ENCODE measurements at regions not wholly inside any gene's neighbourhood (a gene's known extent, or its start where the extent isn't known, plus 50 kb on each side); places are given as distances from the start of the nearest gene placed in this dataset.
"Not testable (repeated sequence)": the region's sequence is repeated elsewhere in the genome, so short reads cannot be mapped to it uniquely, and the experiment has no call there.

DNA sequence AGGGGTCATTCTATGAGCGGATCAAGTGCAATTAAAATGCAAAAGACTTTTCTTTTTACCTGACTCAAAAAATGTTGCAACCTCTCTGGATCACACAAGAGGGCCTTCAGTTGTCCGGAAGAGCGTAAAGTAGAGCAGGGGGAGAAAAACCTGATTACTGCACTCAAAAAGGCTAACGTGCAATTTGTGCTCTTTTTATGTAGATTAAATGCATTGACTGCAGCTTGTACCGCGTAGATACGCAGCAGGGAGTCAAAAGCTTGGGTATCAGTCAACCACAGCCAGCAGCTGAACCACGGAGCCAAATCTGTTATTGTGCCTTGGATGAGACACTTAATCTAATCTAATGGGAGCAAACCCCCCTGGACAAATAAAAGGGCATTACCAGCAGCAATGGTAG is 107.3 kb upstream of the RAI2 start:
- DNase-seq = no peak
- TF ChIP-seq POLR2A (IDR thresholded peaks at IDR 0.05) (no peak), POLR2AphosphoS5 (IDR thresholded peaks at IDR 0.05) (no peak), EP300 (IDR thresholded peaks at IDR 0.05; ENCODE audit: low read depth) (no peak)
- TF ChIP-seq, protein P1, sequence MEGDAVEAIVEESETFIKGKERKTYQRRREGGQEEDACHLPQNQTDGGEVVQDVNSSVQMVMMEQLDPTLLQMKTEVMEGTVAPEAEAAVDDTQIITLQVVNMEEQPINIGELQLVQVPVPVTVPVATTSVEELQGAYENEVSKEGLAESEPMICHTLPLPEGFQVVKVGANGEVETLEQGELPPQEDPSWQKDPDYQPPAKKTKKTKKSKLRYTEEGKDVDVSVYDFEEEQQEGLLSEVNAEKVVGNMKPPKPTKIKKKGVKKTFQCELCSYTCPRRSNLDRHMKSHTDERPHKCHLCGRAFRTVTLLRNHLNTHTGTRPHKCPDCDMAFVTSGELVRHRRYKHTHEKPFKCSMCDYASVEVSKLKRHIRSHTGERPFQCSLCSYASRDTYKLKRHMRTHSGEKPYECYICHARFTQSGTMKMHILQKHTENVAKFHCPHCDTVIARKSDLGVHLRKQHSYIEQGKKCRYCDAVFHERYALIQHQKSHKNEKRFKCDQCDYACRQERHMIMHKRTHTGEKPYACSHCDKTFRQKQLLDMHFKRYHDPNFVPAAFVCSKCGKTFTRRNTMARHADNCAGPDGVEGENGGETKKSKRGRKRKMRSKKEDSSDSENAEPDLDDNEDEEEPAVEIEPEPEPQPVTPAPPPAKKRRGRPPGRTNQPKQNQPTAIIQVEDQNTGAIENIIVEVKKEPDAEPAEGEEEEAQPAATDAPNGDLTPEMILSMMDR (IDR thresholded peaks at IDR 0.05) = no peak
- H3K36me3 ChIP-seq = no peaks in the 10 kb centered on the region
- intact Hi-C loops (cut with DNase I; ENCODE audit: low total_unique reads) (no loop called here), in situ Hi-C loops (cut with MboI; ENCODE audit: low pct_ligation_motif_present in 1 of 4, low pct_unique_long_range_greater_than_20kb in 1 of 4, low sequenced_read_pairs in 3 of 4) (no loop called here)
- 68% methylated on average over 8 of the region's 8 CpGs; no CpG with 5 or more reads in 1 of the 2 donors for WGBS, 2 donors (ENCODE audit: low coverage in 1 of 2)
- H3K4me1 ChIP-seq = no peaks in the 10 kb centered on the region
- no peak overlapping the region for H3K27ac ChIP-seq
- no peaks in the 10 kb centered on the region for H3K9me3 ChIP-seq
- H3K4me3 ChIP-seq = no peak overlapping the region
- no peaks in the 10 kb centered on the region for H3K27me3 ChIP-seq

DNA sequence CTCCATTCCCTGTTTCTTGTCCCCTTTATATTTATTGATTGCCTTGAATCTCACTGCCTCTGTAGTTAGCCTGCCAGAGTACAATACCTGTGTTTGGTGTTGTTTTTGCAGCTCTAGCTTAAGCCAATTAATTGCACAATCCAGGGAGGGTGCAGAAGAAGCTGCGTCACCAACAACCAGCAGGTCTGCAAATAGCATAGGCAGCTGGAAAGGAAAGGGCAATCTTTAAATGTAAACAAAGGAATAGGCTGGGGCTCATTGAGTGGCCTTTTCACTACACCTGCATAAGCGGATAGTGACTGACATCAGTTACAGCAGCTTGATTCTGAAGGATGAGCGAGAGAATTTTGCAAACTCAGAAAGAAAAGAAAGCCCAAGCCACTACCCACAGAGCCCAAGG is 106.8 kb upstream of the RAI2 start:
- intact Hi-C loops (cut with DNase I; ENCODE audit: low total_unique reads) = no loop called here
- TF ChIP-seq POLR2A (IDR thresholded peaks at IDR 0.05) = no peak
- Histone ChIP-seq H3K36me3 (no peaks in the 10 kb centered on the region), H3K4me3 (no peak overlapping the region), H3K4me1 (no peaks in the 10 kb centered on the region), H3K27ac (no peak overlapping the region), H3K9me3 (no peaks in the 10 kb centered on the region), H3K27me3 (no peaks in the 10 kb centered on the region)
- in situ Hi-C loops (cut with MboI; ENCODE audit: low pct_ligation_motif_present in 1 of 4, low pct_unique_long_range_greater_than_20kb in 1 of 4, low sequenced_read_pairs in 3 of 4) = no loop called here
- WGBS, 2 donors (ENCODE audit: low coverage in 1 of 2) = 41% methylated on average over 3 of the region's 3 CpGs; no CpG with 5 or more reads in 1 of the 2 donors
- no peak for DNase-seq

DNA sequence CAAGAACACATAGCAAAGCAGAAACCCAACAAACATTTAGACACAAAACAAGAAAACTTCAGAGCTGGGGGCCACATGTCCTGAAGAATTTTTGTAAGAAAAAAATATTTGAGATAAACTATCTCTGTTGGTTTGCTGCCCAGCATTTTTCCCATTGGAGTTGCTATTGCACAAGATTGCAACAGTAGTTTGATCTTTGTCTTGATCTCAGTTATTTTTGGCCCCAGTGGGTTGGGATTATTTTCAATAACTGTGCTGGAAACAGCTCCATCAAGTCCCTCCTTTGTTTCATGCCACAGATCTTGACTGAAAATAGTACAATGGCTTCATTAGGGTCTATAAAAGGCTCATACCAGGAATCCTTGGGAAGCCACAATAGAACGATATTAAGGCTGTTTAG is 103.8 kb upstream of the RAI2 start:
- H3K9me3 ChIP-seq = no peaks in the 10 kb centered on the region
- in situ Hi-C loops (cut with MboI; ENCODE audit: low pct_ligation_motif_present in 1 of 4, low pct_unique_long_range_greater_than_20kb in 1 of 4, low sequenced_read_pairs in 3 of 4) = no loop called here
- H3K4me1 ChIP-seq = no peaks in the 10 kb centered on the region
- H3K36me3 ChIP-seq = no peaks in the 10 kb centered on the region
- TF ChIP-seq, protein P1 (IDR thresholded peaks at IDR 0.05) = no peak
- no peak for TF ChIP-seq POLR2AphosphoS5 (IDR thresholded peaks at IDR 0.05)
- no peak for TF ChIP-seq EP300 (IDR thresholded peaks at IDR 0.05; ENCODE audit: low read depth)
- no peak for TF ChIP-seq POLR2A (IDR thresholded peaks at IDR 0.05)
- intact Hi-C loops (cut with DNase I; ENCODE audit: low total_unique reads) = no loop called here
- H3K27me3 ChIP-seq = no peaks in the 10 kb centered on the region
- WGBS, 2 donors (ENCODE audit: low coverage in 1 of 2) = 38% methylated on average over 1 of the region's 1 CpG; no CpG with 5 or more reads in 1 of the 2 donors
- DNase-seq = no peak
- H3K27ac ChIP-seq = no peak overlapping the region
- H3K4me3 ChIP-seq = no peak overlapping the region

DNA sequence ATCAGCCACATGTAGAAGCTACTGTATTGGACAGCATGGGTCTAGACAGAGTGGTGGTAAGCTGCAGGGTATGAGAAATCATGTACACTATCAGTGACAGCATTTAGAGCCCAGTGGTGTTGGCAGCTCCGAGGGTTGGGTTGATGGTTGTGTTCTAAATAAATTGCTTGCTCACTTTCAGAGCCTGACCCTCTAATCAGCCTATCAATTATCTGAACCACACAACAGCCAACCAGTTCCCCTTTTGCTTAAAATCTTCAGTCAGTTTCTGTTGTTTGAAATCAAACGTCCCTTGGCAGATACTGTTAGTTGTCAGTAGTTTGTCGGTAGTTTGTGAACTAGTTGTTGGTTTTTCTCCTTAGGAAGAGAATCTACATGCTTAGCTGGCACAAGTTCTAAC is 99.8 kb upstream of the RAI2 start:
- intact Hi-C loops (cut with DNase I; ENCODE audit: low total_unique reads) = no loop called here
- DNase-seq = no peak
- in situ Hi-C loops (cut with MboI; ENCODE audit: low pct_ligation_motif_present in 1 of 4, low pct_unique_long_range_greater_than_20kb in 1 of 4, low sequenced_read_pairs in 3 of 4) = no loop called here
- Histone ChIP-seq H3K36me3 (no peaks in the 10 kb centered on the region), H3K9me3 (no peaks in the 10 kb centered on the region), H3K27me3 (no peaks in the 10 kb centered on the region), H3K4me3 (no peak overlapping the region), H3K27ac (no peak overlapping the region), H3K4me1 (no peaks in the 10 kb centered on the region)
- TF ChIP-seq, protein P1 (IDR thresholded peaks at IDR 0.05) = no peak
- WGBS, 2 donors (ENCODE audit: low coverage in 1 of 2) = 69% methylated on average over 3 of the region's 3 CpGs; no CpG with 5 or more reads in 1 of the 2 donors

DNA sequence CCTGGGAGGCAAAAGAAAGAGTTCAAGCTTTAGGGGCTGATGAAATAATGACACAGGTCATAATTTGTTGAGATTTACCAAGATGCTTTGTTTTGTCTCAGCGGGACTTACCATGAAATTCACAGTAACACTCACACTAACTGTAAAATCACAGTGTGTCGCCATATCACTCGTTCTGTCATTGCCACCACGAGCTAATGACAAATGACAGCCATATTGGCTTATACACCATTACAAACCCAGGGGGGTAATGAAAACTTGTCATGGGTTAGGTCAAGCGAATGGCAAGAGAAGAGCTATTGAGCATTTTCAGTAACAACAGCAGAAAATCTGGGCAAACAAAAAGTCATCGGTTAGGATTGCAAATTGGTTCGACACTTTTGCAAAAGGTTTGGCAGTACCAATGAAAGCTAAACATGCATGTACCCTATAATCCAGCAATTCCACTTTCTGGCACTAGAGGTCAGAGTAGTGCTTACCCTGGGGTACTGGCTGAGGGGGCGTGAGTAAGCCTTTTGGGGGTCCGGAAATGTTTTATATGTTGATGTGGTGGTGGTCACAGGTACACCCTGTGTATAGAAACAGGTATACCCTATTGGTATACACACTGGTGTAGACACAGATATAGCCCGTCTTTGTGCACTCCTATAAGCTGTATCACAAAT is 83.9 kb upstream of the RAI2 start:
- 55 to 65% methylated on average over 4 to 10 of the region's 10 CpGs for WGBS, 2 donors (ENCODE audit: low coverage in 1 of 2)

DNA sequence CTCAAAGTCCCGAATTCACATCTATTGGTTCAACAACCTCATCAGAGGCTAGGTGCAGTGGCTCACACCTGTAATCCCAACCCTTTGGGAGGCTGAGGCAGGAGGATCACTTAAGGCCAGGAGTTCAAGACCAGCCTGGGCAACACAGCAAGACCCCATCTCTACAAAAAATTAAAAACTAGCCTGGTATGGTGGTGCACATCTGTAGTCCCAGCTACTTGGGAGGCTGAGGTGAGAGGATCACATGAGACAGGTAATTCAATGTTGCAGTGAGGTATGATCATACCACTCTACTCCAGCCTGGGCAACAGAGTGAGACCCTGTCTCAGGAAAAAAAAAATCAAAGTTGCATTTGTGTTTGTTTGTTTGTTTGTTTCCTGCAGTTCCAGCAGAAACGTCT is 80.1 kb upstream of the RAI2 start:
- intact Hi-C loops (cut with DNase I; ENCODE audit: low total_unique reads); H3K27me3 ChIP-seq; in situ Hi-C loops (cut with MboI; ENCODE audit: low pct_ligation_motif_present in 1 of 4, low pct_unique_long_range_greater_than_20kb in 1 of 4, low sequenced_read_pairs in 3 of 4); H3K27ac ChIP-seq; H3K36me3 ChIP-seq; DNase-seq; H3K4me1 ChIP-seq; H3K4me3 ChIP-seq; H3K9me3 ChIP-seq: not testable (repeated sequence)
- WGBS, 2 donors (ENCODE audit: low coverage in 1 of 2) = 71 to 85% methylated on average over 1 to 2 of the region's 2 CpGs

More for the DNA sequence above, 83.9 kb upstream of the RAI2 start:
- Histone ChIP-seq H3K27me3 (no peaks in the 10 kb centered on the region), H3K9me3 (no peaks in the 10 kb centered on the region), H3K27ac (no peak overlapping the region), H3K4me3 (no peak overlapping the region), H3K36me3 (no peaks in the 10 kb centered on the region), H3K4me1 (no peaks in the 10 kb centered on the region)
- TF ChIP-seq, protein P1 (IDR thresholded peaks at IDR 0.05) = peak in 4 of 5 experiments; percentile 15 to 34 (median 21)
- TF ChIP-seq EP300 (IDR thresholded peaks at IDR 0.05; ENCODE audit: low read depth) = no peak
- intact Hi-C loops (cut with DNase I; ENCODE audit: low total_unique reads) (no loop called here), in situ Hi-C loops (cut with MboI; ENCODE audit: low pct_ligation_motif_present in 1 of 4, low pct_unique_long_range_greater_than_20kb in 1 of 4, low sequenced_read_pairs in 3 of 4) (no loop called here)
- DNase-seq = no peak
